ENCODE measurements at regions not wholly inside any gene's neighbourhood (a gene's known extent, or its start where the extent isn't known, plus 50 kb on each side); places are given as distances from the start of the nearest gene placed in this dataset.
"Not testable (repeated sequence)": the region's sequence is repeated elsewhere in the genome, so short reads cannot be mapped to it uniquely, and the experiment has no call there.

GRCh38 chr2:212858496-212858895, 292.9 kb downstream of the IKZF2 start:
- no peak for DNase-seq

DNA sequence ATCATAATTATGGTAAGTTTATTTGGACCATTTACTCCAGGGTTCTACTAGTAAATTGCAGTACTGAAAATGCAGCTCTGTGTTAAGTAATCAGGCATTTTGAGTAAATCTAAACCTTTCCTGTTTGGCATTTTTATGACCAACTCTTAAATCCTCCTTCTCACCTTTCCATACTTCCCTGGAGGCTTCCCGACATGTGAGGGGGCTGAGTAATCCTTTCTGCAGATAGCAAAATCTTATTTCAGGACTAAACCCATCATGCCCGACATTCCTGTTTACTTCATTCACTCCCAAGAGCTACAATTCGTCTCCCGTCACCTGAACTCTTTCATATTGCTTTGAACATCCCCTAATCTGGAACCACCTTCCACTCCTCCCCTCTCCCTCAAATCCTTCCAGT, 296.6 kb downstream of the IKZF2 start:
- DNase-seq: no peak

DNA sequence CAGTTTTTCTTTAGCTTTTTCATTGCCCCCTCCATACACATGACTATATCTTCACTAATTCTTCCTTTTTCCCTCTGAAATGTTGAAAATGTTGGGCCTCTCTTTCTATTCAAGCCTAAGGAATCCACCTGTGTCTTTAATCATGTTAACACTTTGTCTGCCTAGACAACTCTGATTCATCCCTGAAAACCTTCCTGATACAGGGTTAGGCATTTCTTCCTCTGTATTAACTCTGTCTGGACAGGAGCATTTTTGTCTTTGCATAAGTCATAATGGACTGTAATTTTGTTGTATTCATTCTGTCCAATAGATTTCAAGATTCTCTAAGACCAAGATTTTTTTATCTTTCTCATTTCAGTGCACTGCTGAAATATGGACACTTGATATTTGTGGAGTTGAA, 297.3 kb downstream of the IKZF2 start:
- no peak for DNase-seq

DNA sequence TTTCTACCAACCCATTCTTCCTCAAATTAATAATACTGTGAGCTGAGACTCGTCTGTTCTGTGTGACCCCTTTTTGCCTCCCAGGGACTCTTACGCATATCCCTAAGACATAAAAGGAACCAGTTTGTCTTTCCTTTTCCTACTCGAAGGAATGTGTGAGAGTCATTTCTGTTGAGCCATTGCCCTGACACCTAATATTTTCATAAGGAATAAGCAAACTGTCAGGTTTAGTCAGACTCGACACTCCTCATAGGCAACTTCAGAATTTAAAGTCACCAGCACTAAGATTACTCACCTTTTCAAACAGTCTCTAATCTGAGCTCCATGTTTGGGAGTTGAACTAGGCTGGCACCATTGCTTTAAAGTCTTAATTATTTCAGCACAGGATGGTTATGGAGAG, 305.5 kb downstream of the IKZF2 start:
- no peak for DNase-seq

DNA sequence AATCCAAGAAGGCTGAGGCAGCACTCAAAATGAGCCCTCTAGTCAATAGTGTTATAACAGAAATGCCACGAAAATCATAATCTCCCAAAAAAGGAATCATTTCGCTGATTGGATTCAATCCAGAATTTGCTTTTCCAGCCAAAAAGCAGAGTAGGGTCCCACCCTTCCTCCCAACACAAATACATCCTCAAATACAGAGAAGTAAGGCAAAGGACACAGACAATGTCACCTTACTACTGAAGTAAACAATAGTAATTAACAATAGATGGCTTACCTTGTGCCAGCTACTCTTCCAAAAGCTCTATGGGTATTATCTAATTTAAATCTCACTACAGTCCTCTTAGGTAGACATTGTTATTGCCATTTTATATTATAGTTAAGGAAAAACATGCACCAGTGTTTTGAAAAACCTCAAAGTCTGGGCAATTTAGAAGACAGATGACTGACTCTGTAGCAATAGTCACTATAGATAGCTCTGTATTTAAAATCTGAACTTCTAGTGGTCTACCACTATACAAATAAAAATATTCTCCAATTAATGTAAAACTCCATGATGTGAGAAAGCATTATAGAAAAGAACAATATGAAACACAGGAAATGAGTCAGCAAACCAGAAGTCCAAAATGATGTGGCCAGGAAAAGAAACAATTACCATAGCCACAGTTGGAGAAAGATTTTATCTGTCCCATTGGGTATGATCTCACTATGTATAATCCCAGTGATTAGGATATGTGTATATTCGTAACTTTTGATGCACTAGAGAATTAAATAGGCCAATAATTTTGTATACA, 305.0 kb upstream of the ERBB4 start:
- DNase-seq: peak in 1 of 5 donors; percentile 23

GRCh38 chr2:212842544-212843185, 304.1 kb upstream of the ERBB4 start:
- no peak for DNase-seq

- DNase-seq: no peak
These were observed 302.9 kb upstream of the ERBB4 start for GRCh38 chr2:212841460-212841859.

DNA sequence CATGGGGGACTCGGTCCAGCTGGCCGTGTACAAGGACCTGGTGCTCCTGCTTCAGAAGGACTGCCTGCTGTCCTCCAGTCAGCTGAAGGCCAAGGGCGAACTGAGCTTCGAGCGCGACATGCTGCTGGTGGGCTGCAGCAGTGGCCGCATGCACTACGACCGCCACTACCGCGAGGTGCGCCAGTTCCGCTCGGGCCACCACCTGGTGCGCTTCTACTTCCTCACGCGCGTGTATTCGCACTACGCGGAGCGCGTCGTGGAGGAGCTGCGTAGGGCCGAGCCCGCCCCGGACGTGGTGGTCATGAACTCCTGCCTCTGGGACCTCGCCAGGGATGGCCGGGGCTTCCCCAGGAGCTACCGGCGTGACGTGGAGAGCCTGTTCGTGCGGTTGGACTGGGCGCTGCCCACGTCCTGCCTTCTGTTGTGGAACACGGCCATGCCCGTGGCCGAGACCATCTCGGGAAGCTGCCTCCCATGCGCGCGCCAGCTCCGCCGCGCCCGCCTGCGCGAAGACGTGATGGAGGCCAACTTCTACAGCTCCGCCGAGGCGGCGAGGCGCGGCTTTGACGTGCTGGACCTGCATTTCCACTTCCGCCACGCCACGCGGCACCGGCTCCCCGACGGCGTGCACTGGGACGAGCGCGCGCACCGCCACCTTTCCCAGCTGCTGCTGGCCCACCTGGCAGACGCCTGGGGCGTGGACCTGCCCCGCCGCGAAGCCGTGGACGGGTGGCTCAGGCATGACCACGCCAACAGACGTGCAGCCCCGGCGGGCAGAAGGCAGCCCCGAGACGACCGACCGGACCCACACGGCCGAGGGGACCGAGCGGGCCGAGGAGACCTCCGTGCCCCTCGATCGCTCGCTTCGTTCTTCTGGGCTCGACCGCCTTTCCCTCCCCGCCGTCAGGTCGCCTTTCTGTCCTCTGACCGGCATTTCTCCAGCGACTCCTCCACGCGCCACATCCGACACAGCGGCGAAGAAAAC, 293.9 kb upstream of the ERBB4 start:
- DNase-seq: peak in 1 of 5 donors; percentile 9

- no peak for DNase-seq
These were observed 293.1 kb upstream of the ERBB4 start for GRCh38 chr2:212831671-212832199.

- DNase-seq: no peak
These were observed 277.7 kb upstream of the ERBB4 start for GRCh38 chr2:212816267-212816666.

GRCh38 chr2:212815453-212815852, 276.9 kb upstream of the ERBB4 start:
- DNase-seq: peak in 1 of 5 donors; percentile 19

DNA sequence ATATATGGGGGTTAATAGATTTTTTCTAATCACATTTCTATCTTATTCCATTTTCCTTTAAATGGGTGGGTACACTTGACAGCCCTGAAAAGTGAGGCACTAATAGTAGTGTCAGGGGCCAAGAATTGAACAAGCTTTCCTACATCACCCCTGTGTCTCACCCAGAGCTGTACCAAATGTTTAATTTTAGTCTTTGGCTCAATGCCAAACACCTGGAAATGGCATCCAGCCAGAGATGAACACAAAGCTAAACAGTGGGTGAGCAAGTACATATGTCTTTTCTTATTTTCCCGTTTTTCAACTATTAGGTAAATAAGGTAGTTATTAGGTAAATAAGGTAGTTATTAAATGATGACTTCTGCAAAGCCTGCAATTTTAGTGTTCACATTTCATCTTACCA, 276.3 kb upstream of the ERBB4 start:
- DNase-seq: no peak

DNA sequence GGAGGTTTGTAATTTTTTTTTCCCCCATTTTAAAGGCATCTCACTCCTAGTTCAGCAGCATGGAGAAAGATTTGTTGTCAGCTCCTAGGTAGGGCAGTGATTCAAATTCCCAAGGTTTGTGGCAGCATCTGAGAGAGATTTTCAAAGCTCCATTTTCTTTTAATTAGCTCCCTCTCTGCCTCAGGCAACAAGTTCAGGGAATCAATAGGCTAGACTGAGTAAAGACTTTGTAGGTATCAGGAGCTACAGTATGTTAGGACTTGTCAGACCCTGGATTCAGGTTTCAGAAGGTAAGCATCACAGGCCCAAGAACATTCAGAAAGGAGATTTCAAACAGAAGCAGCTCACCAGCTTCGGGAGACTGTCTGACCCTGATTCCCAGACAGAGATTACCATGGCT, 273.3 kb upstream of the ERBB4 start:
- no peak for DNase-seq

DNA sequence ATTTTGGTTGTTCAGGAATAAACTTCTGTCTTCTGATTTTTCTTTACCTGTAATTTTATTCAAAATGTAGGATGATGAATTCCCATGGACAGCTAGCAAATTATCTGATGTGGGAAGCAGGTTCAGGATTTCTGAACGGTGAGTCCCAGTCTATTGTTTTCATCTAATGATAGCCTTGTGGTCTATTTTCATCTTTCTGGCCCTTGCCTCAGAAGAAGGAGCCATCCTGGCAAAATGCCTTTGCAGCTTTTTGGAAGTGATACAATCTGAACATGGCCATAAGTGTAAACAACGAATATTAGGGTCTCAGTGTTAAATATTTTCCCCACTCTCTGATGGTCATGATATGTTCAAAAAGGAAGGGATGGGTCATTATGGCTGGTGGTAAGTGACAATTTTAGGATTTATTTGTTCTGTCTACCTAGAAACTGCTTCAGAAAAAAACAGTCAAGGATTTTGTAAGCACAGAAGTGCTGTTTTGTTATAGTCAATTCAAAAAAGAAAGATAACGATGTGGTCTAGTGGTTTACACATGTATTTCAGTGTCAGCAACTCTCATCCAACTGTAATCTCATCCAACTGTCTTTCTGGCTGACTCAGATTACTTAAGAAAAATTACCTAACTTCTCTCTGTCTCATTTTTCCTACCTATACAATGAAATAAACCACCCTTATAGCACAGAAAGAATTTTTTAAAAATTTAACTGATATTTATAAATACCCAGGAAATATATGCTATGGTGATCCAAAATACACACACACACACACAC, 272.6 kb upstream of the ERBB4 start:
- DNase-seq: peak in 1 of 5 donors; percentile 30

DNA sequence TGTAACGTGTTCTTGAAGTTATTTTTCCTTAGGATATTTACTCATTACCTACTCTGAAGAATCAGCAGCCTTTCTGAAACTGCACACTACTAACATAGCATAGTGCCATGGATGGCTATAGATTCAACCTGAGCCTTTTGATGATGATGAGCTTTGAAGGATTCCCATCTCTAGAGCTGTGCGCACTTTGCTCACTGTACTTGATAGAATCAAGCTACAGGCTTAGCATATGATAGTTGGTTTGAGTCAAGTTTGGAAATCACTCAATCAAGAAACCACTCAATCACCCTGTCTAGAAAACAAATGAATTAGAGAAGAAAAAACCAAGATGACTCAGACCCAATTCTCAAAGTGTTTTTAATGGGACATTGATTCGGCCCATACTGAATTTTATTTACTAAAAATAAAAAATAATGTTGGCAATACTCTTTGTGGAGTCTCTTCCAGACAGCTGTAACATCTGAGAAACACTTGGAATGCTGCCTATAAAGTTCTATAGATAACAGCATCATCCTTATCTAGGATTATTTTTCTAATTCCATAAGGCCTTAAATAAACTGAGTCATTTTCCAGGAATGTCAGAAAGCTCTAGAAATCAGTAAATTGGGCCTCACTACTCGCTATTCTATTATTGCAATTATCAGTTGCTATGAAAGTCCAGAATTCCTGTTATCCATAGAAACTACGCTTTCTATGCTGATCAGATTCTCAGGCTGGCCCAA, 259.0 kb upstream of the ERBB4 start:
- peak in 1 of 5 donors; percentile 2 for DNase-seq

- no peak for DNase-seq
These were observed 255.9 kb upstream of the ERBB4 start for GRCh38 chr2:212794471-212794870.

- no peak for DNase-seq
These were observed 253.0 kb upstream of the ERBB4 start for GRCh38 chr2:212791569-212791968.

GRCh38 chr2:212786088-212786487, 247.5 kb upstream of the ERBB4 start:
- not testable (repeated sequence) for DNase-seq

GRCh38 chr2:212777020-212777491, 238.5 kb upstream of the ERBB4 start:
- DNase-seq: peak in 1 of 5 donors; percentile 10

DNA sequence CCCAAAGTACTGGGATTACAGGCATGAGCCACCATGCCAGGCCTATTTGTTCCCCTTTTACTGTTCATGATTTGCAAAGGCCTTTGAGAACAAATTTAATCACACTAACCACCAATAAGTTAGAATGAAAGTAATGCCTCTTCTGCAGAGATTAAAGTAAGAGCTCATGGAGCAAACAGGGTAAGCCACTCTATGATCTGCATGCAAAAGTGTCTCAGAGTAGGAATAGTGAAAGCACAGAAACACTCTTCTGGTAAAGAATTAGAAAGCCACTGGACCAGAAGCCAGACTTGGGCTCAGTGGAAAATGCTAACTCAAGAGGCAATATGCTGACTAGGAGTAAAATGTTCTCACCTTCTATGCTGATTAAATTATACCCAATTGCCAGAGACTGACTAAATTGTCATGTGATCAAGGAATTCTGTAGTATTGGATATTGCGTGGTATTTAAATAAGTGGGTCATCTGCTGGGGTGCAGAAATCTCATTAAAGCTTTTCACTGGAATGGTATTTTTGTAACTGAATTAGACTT, 235.3 kb upstream of the ERBB4 start:
- no peak for DNase-seq

DNA sequence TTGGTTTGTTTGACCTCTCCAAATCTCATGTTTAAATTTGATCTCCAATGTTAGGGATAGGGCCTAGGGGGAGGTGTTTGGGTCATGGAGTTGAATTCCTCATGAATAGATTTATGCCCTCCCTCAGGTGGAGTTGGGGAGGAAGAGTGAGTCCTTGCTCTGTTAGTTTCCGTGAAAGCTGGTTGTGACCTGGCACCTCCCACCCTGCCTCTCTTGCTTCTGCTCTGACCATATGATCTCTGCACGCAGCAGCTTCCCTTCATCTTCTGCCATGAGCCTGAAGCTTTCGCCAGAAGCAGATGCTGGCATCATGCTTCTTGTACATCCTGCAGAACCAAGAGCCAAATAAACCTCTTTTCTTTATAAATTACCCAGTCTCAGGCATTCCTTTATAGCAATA, 231.6 kb upstream of the ERBB4 start:
- no peak for DNase-seq

Data from T-helper 1 cell (primary cell).